Lower leg skin (tissue), 3 donors: ENCODE measurements at regions not wholly inside any gene's neighbourhood (a gene's known extent, or its start where the extent isn't known, plus 50 kb on each side); places are given as distances from the start of the nearest gene placed in this dataset.

Source experiments
- CTCF ChIP-seq, 3 donors: fragments of 450-650 bp; IDR thresholded peaks; one replicate each; pipeline ENCODE4 v1.5.1; 2016; ENCODE audit warnings: antibody characterized with exemption in 3 of 3, mild to moderate bottlenecking in 3 of 3, moderate library complexity in 2 of 3
- POLR2A ChIP-seq, 2 donors: fragments of 450-650 bp; IDR thresholded peaks; one replicate each; pipeline ENCODE4 v1.6.1; 2016 to 2017; ENCODE audit warnings: antibody characterized with exemption in 2 of 2, mild to moderate bottlenecking in 1 of 2, moderate library complexity in 1 of 2

GRCh38 chr5:144089401-144090021, 80.9 kb downstream of the YIPF5 start:
- no peak for TF ChIP-seq POLR2A (IDR thresholded peaks at IDR 0.05)
- TF ChIP-seq CTCF (IDR thresholded peaks at IDR 0.05), result no peak
